NCI-H146 treated with DMSO at 0.1 percent for 48 hours (cell line): ENCODE measurements at regions not wholly inside any gene's neighbourhood (a gene's known extent, or its start where the extent isn't known, plus 50 kb on each side); places are given as distances from the start of the nearest gene placed in this dataset.

ENCODE experiments used
- DNase-seq: peaks from one replicate; lab custom pipeline; 2025; ENCODE audit not compliant: unreplicated experiment; lab: John Stamatoyannopoulos, UW

DNA sequence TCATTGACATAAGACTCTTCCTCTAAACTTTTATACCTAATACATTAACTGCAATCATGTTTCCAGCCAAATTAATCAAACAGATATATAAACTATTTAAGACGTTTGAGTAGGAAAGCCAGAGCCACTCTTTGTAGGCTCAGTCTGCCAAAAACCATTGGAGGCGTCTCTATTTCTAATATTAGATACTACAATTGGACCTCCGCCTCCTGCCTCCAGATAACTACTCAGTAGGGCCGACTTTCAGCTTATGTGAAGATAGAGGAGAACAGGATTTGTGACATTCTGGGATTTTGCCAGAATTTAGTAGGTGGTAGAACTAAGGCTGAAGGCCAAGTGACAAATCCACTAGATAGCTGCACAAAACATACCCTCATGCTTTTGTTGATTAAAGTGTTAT is 463.0 kb downstream of the CETN3 start:
- no peak for DNase-seq

DNA sequence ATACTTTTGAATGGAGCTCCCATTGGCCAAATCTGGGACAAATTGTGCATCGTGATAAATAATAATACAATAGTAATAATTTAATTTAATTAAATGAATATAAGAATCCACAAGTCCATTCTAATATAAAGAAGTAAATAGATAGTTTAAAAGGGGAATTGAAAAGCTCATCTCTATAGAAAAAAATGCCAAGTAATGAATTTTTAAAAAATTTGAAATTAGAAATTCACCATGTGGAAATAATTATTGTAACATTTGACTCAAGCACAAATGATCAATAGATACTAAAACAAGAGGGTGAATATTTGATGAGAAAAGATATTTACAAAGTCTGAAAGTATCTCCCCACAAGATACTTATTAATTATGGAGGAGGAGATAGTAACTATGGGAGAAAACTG is 467.4 kb downstream of the CETN3 start:
- no peak for DNase-seq

DNA sequence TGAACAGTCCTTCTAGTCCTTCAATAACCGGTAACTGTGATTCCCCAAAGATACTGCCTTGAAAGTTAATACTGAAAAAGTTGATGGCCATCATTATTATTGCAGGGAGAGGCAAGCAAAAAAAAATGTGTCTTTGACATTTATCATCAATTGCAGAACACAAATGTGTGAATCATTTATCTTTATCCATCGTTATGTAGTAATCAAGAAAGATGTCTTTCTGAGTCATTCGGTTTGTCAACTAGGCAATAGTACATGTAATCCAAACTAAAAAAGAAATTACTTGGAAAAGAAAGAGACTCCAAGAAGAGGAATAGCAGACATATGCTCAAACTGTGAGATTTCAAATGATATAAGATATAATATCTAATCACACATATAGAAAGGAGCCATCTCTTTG is 473.0 kb downstream of the CETN3 start:
- no peak for DNase-seq

DNA sequence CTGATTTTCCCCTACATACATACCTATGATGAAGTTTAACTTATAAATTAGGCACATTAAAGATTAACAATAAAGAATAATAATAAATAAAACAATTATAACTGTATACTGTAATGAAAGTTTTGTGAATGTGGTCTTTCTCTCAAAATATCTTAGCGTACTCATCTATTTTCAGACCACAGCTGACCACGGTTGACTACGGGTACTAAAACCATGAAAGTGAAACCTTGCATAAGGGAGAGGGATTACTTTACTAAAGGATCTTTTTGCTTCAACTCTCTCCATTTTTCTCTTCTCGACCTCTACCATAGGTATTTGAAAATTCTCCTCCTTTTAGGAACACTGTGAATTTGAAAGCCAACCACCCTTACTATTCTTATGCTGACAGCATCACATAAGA is 475.5 kb downstream of the CETN3 start:
- DNase-seq: no peak

DNA sequence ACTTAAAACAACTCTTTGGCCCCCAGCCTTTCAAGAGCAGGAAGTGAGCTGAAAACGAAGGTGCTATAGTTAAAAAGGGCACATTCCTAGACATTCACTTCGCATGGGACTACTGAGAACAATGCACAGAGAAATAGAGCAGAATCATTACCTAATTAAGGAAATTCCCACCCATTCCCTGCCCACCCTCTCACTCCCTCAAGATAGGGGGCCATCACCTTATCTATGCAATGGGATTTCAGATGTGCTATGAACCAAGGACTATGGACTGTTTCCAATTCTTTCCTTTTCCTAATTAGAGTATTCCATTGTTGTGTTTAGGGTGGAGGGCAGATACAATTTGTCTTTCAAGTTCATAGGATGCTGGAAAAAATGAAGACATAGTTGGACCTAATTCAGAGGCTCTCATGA is 476.8 kb downstream of the CETN3 start:
- no peak for DNase-seq

DNA sequence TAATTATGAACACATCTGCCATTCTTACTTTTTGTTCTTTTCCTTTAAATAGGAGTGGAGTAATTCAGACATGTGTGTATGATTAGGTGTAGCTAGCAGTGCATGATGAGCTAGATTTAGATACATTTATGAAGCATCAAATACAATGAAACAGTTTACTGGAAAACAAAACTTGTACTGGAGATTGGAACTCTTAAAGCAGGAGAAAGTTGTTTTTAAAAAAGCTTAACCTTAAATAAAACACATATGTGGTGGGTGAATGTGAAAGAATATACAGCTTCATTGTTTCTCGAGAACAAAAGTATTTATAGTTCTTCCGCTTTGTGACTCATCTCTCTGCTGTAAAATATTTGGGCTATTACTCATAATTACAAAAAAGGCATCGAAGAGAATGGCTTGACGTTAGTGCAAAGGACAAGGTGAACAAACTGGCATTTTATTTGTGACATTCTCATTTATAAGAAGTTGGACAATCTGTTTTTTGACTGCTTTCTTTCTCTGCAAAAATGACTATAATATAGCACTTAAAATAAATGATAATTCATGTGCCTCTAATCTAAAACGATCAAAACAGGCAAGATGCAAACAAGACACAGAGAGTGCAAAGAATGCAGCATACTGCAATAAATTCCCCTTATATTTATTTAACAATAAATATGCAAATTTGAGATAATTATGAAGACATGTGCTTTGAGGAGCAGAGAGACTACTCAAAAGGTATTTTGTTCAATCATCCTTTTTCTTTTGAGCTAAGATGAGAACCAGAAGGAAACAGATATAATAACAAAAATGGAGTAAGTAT is 478.8 kb downstream of the CETN3 start:
- DNase-seq: no peak

DNA sequence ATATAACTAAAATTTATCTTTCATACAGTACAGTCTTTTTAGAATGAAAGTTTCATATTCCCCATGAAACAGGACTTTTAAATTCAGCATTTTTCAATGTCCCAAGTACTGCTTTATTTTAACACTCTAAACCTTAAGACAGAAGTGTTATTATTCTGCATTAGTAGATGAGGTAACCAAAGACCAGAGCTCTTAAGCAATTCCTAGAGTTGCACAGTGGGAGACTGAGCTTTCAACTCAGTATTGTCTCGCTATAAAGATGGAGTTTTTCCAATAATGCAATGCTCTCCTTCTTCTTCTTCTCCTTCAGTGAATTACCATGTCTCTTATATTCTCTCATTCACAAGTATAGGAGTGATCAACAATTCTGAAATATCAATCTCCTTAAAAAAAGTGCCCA is 479.7 kb downstream of the CETN3 start:
- DNase-seq: no peak

DNA sequence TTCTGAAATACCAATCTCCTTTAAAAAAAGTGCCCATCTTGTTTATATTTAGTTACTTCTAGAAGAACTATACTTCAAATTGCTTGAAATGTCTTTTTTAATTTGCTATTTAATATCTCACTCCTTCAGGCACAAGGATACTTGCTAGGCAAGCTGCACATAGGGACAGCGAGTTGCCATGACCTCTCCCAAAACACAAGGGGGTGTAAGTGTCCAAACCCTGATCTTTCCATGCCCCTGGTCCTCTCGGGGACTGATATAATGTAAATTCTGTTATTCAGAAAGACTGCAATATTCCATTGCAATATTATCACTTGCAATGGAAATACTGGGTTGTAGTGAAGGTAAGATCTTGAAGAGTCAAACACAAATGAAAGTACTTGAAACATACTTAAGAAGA is 480.4 kb downstream of the CETN3 start:
- no peak for DNase-seq

DNA sequence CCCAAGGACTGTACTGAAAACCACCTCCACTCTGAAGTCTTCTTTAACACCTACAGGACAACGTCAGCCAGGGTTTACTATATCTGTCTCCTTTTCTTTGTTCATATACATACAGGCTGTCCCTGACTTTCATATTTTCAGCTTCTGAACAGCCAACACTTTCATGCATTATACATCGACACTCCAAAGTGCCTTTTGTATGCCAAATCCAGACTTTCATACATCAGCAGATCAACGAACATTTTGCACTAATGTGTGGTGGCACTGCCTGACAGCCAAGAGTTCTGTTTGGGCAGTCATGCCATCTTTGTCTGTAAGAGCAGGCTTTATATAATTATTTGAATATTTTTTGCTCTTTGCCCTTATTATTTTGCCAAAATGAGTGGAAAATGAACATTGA is 487.4 kb downstream of the CETN3 start:
- DNase-seq: no peak

DNA sequence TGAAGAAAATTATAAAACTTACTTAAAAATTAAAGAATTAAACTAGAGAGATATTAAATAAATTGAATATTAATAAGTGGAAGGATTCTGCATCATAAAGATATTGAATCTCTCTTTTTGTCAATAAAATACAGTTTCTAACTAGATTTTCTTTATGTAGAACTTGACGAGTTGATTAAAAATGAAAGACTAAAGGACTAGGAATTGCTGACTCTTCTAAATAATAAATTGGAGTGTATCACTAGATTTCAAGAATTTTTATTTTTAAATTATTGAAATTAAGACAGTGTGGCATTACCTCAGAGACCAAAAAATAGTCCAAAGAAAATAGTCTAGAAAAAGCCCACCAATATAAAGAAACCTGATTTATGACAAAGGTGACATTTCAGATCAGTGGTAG is 492.4 kb downstream of the CETN3 start:
- no peak for DNase-seq

DNA sequence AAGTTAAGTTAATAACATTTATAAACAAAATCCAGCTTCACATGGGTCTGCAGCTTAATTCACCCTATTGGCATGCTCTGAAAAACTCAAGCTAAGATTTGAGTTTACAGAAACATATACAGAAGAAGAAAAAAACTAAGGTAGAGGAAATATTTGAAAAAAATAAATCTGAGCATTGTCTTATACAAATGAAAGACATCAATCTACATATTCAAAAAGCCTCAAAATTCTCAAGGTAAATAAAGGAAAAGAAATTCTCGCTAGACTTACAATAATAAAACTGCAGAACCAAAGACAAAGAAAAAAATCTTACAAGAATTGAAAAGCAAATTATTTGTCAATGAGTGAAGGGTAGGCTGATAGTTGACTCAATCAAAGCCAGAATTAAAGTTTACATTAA is 493.4 kb downstream of the CETN3 start:
- DNase-seq: no peak

DNA sequence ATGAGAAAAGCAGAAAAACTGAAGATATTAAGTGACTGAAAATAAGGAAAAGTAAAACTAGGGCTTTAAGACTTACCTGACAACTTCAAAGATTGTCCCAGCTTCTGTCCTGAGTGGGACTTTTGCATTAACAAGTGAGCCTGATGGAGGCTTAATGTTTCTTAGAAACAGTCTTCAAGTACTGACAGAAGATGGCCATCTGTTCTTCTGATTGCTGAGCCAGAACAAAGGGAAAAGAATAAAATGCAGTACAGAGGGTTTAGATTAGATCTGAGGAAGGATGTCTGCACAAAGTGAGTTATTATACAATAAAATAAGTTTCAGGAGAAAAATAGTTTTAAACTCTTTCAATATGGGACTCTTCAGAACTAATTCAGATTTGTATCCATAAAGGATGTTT is 500.7 kb downstream of the CETN3 start:
- no peak for DNase-seq

DNA sequence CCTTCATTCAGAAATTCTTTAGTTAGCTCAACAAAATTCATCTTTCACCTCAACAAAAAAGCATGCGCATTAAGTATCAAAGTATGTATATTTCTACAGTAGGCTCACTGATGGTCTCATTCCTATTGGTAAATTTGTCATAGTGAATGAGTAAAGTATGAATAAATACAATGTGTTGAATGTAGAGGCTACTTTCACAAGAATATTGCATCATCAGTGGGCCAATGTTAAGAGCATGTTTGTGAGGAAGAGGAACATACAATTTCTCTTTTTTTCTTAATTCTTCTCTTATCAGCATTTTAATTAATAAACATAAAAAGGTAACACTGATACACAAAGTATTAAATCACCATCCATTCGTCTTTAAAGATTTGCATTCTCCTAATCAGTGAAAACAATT is 505.1 kb downstream of the CETN3 start:
- DNase-seq: no peak

DNA sequence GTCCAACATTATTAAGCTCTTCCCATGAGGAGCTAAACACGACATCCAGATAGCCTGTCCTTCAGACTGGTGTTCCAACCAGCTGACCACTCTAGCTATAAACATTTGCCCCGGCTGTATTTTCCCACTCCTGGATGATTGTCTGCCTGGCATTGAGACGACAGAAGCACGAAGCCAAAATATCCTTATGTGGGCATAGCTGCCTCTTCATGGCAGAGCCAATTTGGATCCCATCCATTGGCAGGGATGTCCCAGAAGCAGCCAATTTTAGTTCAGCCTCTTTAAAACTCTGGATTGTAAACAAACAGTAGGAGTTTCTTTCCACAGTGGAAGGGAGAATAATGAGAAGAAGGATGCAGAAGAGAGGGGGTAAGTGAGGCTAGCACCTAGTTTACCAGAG is 507.6 kb downstream of the CETN3 start:
- no peak for DNase-seq

DNA sequence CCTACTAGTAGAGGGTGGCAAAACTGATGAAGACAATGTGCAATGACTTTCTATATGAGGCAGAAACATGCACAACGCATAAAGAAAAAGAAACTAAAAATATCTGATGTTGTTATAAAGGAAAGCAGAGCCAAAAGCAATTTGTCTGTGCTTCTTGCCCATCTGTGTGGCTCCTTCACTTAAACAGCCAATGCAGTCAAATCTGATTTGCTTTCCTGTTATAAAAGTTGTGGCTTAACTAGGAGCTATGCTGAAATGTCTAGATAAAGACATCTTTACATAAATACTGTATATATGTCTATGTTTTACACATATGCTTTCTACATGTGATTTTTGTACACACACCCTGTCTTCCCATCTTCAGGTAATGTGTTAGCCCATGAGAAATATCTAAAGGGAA is 508.2 kb downstream of the CETN3 start:
- DNase-seq: no peak

DNA sequence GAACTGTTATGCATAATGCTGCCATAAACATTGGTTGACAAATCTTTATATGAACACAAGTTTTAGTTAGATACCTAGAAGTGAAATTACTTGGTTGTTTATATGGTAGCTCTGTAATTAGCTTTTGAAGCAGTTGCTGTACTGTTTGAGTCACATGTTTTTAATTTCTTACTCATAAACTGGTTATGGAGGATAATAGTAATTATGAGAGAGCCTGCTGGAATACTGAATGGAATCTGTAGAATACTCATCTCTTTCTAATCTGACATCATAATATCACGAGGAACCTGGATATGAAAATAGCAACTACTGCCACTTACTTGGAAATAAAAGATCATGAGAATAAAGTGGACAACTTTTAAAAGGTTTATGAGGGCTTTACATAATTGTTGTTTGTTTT is 509.2 kb downstream of the CETN3 start:
- DNase-seq: no peak

DNA sequence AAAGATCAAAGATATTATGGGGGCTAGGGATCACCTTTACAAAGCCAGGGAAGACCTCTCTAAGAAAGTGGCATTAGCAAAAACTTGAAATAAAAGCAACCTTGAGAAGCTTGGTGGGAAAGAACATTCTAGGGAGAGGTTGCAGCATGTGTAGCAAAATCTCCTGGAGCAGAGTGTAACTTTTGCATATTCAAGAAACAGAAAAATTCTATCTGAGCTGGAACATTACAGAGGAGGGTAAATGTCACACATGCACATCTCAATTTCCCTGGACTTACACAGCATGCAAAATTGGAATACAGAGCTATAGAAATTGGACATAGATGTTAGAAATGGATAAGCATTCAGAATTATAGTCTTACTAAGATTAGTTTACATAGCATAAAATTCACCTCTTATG is 510.0 kb downstream of the CETN3 start:
- DNase-seq: no peak

DNA sequence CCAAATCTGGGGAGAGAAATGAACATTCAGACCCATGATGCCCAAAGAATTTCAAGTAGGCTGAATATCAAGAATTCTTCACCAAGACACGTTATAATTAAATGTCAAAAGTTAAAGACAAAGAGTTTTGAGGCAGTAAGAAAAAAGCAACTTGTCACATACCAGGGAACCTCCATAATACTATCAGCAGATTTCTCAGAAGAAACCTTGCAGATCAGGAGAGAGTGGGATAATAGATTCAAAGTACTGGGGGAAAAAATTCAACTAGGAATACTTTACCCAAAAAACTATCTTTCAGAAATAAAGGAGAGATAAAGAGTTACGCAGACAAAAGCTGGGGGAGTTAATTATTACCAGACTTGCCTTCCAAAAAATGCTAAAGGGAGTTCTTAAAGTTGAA is 516.0 kb downstream of the CETN3 start:
- no peak for DNase-seq

DNA sequence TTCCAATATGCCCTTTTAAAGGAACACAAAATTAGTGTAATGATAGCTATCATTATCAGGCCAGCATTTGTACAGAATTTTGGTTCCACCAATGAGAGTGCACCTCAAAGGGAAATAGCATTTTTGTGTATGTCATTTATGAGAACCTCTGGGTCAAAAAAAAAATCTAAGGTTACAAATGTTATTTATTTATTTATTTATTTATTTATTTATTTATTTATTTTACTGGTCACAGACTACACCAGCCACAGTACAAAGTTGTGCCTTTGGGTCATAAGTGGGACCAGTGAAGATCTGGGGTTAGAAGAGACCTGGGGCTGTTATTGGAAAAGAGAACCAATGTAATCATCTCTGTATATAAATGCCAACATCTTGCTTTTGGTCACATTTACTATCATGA is 523.9 kb downstream of the CETN3 start:
- DNase-seq: no peak

DNA sequence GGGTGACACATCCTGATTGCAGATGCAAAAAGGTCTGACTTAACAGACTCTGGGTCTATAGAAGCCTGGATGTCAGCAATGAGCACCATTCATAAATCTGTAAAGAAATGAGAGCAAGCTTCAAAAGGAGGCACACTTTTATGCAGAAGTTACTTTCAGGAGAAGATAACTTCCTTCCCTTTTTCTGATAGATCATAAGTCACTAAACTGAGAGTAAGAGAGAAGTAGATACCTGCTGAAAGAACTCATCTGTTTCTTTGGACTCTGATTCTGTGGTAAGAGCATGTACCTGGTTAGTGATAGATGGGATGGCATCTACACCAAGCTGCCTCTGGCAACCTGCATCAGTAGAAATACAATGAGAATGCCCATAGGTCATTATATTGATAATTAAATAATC is 525.6 kb downstream of the CETN3 start:
- DNase-seq: no peak

DNA sequence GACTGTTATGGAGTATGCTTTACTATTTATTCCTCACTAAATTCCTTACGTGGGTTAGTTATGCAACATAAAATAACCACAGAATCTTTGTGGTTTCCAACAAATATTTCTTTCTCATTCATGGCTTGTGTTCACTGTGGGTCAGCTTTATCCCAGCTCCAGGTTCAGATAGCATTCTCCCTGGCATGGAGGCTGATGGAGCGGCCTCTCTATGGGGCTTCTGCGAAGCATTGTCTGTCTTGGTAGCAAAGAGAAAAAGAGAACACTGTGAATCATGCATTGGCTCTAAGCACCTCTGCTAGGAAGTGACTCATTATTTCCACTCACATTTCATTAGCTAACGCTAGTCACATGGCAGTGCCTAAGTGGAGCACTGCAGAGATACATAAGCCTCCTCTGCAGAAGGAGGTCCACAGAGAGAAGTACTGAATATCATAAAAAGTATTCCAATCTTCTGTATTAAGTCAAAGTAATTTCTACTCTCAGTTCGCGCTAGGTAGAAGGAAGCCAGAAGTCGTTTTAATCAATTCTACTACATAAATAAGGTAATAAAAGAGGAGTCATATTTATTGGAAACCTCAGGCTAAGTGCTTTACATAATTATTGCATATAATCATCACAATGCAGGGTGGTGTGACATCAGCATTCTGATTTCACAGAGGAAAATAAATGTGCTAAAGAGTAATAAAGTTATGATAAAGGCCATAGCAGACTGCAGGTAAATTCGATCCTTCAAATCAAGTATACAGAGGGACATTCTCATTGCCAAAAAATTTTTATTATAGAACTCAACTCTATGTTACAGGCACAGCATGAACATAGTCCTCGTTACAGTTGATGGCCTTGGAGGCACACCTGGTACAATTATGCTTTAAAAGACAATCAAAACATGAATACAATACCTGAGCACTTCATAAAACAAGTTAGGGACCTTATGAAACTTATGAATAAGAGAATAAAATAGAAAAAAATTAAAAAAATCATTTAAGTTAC is 531.1 kb downstream of the CETN3 start:
- DNase-seq: no peak

DNA sequence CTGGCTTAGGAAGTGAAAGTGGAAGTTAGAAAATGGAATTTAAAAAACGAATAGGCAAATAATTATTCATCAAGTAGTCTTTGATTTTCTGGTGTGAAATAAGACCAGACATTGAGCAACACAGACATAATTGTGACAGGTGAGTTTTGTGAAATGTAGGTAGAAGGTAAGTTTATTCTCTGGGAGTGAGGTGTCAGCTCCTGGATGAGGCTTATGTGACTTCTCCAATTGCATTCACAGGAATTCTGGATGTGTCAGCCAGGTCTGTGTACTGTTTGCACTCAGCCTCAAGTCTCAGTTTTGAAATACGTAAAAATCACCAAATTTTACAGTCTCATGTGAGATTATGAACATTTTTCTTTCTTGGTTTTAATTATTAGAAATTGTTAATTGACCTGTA is 537.6 kb downstream of the CETN3 start:
- DNase-seq: no peak
